Muscle of back (tissue), 3 donors: ENCODE measurements at regions not wholly inside any gene's neighbourhood (a gene's known extent, or its start where the extent isn't known, plus 50 kb on each side); places are given as distances from the start of the nearest gene placed in this dataset.

Experiments used
- DNase-seq, 3 donors: peaks; one replicate each; pipeline versions ENCODE4 v3.0.0 to v3.0.0-alpha.2; 2013

- DNase-seq: no peak
Observed at GRCh38 chr15:25969886-25970285, 106.8 kb upstream of the ATP10A start.

GRCh38 chr15:25967116-25967515 lies 104.0 kb upstream of the ATP10A start:
- peak in 1 of 3 donors; percentile 1 for DNase-seq

GRCh38 chr15:25965326-25965725 lies 102.2 kb upstream of the ATP10A start:
- DNase-seq: no peak

- no peak for DNase-seq
Observed at GRCh38 chr15:25960273-25960672, 97.1 kb upstream of the ATP10A start.

GRCh38 chr15:25959100-25959499 lies 96.0 kb upstream of the ATP10A start:
- no peak for DNase-seq

- DNase-seq: no peak
Observed at GRCh38 chr15:25955628-25956027, 92.5 kb upstream of the ATP10A start.

GRCh38 chr15:25954398-25954797 lies 91.3 kb upstream of the ATP10A start:
- DNase-seq: no peak

GRCh38 chr15:25950014-25950413 lies 86.9 kb upstream of the ATP10A start:
- DNase-seq: no peak

- peak in 1 of 3 donors; percentile 33 for DNase-seq
Observed at GRCh38 chr15:25947323-25948314, 84.5 kb upstream of the ATP10A start.

- DNase-seq: no peak
Observed at GRCh38 chr15:25946241-25946805, 83.2 kb upstream of the ATP10A start.

GRCh38 chr15:25944386-25944785 lies 81.3 kb upstream of the ATP10A start:
- no peak for DNase-seq

- no peak for DNase-seq
Observed at GRCh38 chr15:25943831-25944230, 80.7 kb upstream of the ATP10A start.

GRCh38 chr15:25939122-25939521 lies 76.0 kb upstream of the ATP10A start:
- peak in 1 of 3 donors; percentile 23 for DNase-seq

GRCh38 chr15:25937796-25938195 lies 74.7 kb upstream of the ATP10A start:
- no peak for DNase-seq

- peak in 1 of 3 donors; percentile 34 for DNase-seq
Observed at GRCh38 chr15:25936004-25936403, 72.9 kb upstream of the ATP10A start.

- DNase-seq: peak; percentile 85 to 91 (median 87)
Observed at GRCh38 chr15:25933456-25934158, 70.5 kb upstream of the ATP10A start.

- DNase-seq: peak in 2 of 3 donors; percentile 40 to 59
Observed at GRCh38 chr15:25932696-25933095, 69.6 kb upstream of the ATP10A start.

GRCh38 chr15:25931851-25932250 lies 68.7 kb upstream of the ATP10A start:
- DNase-seq: no peak

GRCh38 chr15:25930931-25931330 lies 67.8 kb upstream of the ATP10A start:
- no peak for DNase-seq
